Neural progenitor cell (in vitro differentiated cells): ENCODE measurements at regions not wholly inside any gene's neighbourhood (a gene's known extent, or its start where the extent isn't known, plus 50 kb on each side); places are given as distances from the start of the nearest gene placed in this dataset.

Source experiments
- DNase-seq: peaks from one replicate; pipeline ENCODE4 v3.0.0-alpha.2; 2016; ENCODE audit warnings: low spot score
- H2AFZ ChIP-seq: fragments of 200-600 bp; sonication (generic); replicated peaks from 2 replicates; pipeline ENCODE4 v1.6.1; 2016; ENCODE audit warnings: antibody characterized with exemption
- H3F3A ChIP-seq: fragments of 200-600 bp; sonication (generic); 2 replicates; pipeline ENCODE4 v1.6.1; 2016; ENCODE audit warnings: antibody characterized with exemption, low read depth
- H3K27ac ChIP-seq: fragments of 200-600 bp; sonication (generic); 2 replicates; pipeline ENCODE4 v1.5.1; 2016; ENCODE audit warnings: mild to moderate bottlenecking
- H3K27me3 ChIP-seq: fragments of 200-600 bp; sonication (generic); 2 replicates; pipeline ENCODE4 v1.6.1; 2016; ENCODE audit warnings: mild to moderate bottlenecking, moderate library complexity
- H3K36me3 ChIP-seq: fragments of 200-600 bp; sonication (generic); 2 replicates; pipeline ENCODE4 v1.5.1; 2016
- H3K4me1 ChIP-seq: fragments of 200-600 bp; sonication (generic); 2 replicates; pipeline ENCODE4 v1.6.1; 2016; ENCODE audit warnings: mixed run types
- H3K4me2 ChIP-seq: fragments of 200-600 bp; sonication (generic); 2 replicates; pipeline ENCODE4 v1.6.1; 2016
- H3K4me3 ChIP-seq: fragments of 200-600 bp; sonication (generic); 2 replicates; pipeline ENCODE4 v1.5.1; 2016
- H3K79me2 ChIP-seq: fragments of 200-600 bp; sonication (generic); 2 replicates; pipeline ENCODE4 v1.6.1; 2016; ENCODE audit warnings: low read depth
- H3K9ac ChIP-seq: fragments of 200-600 bp; sonication (generic); 2 replicates; pipeline ENCODE4 v1.6.1; 2016
- H3K9me3 ChIP-seq: fragments of 200-600 bp; sonication (generic); 2 replicates; pipeline ENCODE4 v1.5.1; 2016; ENCODE audit warnings: low read depth
- H4K20me1 ChIP-seq: fragments of 200-600 bp; sonication (generic); 2 replicates; pipeline ENCODE4 v1.6.1; 2016; ENCODE audit warnings: low read depth
- H3K27ac Mint-ChIP-seq: 3 replicates; pipeline ENCODE4 v1.8.0; 2021; ENCODE audit warnings: mixed read lengths
- H3K27me3 Mint-ChIP-seq: 2 replicates; pipeline ENCODE4 v1.8.0; 2022; ENCODE audit warnings: low read depth, mild to moderate bottlenecking, inconsistent platforms, moderate library complexity, mixed read lengths; ENCODE audit not compliant: insufficient read depth
- H3K36me3 Mint-ChIP-seq: 3 replicates; pipeline ENCODE4 v1.8.0; 2021; ENCODE audit warnings: mixed read lengths
- H3K4me1 Mint-ChIP-seq: 3 replicates; pipeline ENCODE4 v1.8.0; 2021; ENCODE audit warnings: mixed read lengths
- H3K4me3 Mint-ChIP-seq: 3 replicates; pipeline ENCODE4 v1.8.0; 2021; ENCODE audit warnings: mild to moderate bottlenecking, moderate library complexity, mixed read lengths
- H3K9me3 Mint-ChIP-seq: 3 replicates; pipeline ENCODE4 v1.8.0; 2020; ENCODE audit warnings: mixed read lengths
- CTCF ChIP-seq: fragments of 200-600 bp; sonication (generic); IDR thresholded peaks from 2 replicates; pipeline ENCODE4 v1.5.1; 2017; ENCODE audit warnings: antibody characterized with exemption, mild to moderate bottlenecking
- EZH2 ChIP-seq: fragments of 200-600 bp; sonication (generic); IDR thresholded peaks from 2 replicates; pipeline ENCODE4 v1.6.1; 2017; ENCODE audit warnings: antibody characterized with exemption, mild to moderate bottlenecking, moderate library complexity
- EZH2phosphoT487 ChIP-seq: fragments of 200-600 bp; sonication (generic); IDR thresholded peaks from 2 replicates; pipeline ENCODE4 v1.6.1; 2017; ENCODE audit warnings: antibody characterized with exemption

GRCh38 chr6:113741651-113742050 lies 115.5 kb upstream of the MARCKS start:
- H3K9me3 ChIP-seq: no peaks in the 10 kb centered on the region
- no peak overlapping the region for H3K27ac Mint-ChIP-seq
- H3F3A ChIP-seq: no peaks in the 10 kb centered on the region
- H3K9me3 Mint-ChIP-seq: peaks cover 3% of the 10 kb centered on the region
- no peak overlapping the region for H3K9ac ChIP-seq
- no peaks in the 10 kb centered on the region for H3K4me1 ChIP-seq
- no peak for DNase-seq
- no peaks in the 10 kb centered on the region for H3K79me2 ChIP-seq
- H3K27me3 ChIP-seq: no peaks in the 10 kb centered on the region
- H3K4me2 ChIP-seq: no peak overlapping the region
- no peak overlapping the region for H3K4me3 ChIP-seq
- no peaks in the 10 kb centered on the region for H3K36me3 Mint-ChIP-seq
- no peaks in the 10 kb centered on the region for H3K36me3 ChIP-seq
- TF ChIP-seq CTCF (no peak), EZH2 (no peak), EZH2phosphoT487 (no peak)
- H2AFZ ChIP-seq: no peak overlapping the region
- no peaks in the 10 kb centered on the region for H3K27me3 Mint-ChIP-seq
- no peak overlapping the region for H3K27ac ChIP-seq
- H3K4me3 Mint-ChIP-seq: no peak overlapping the region
- no peaks in the 10 kb centered on the region for H4K20me1 ChIP-seq
- H3K4me1 Mint-ChIP-seq: peaks cover 3% of the 10 kb centered on the region

- H2AFZ ChIP-seq: no peak overlapping the region
- no peaks in the 10 kb centered on the region for H3K27me3 Mint-ChIP-seq
- no peak overlapping the region for H3K4me3 Mint-ChIP-seq
- H3K4me3 ChIP-seq: no peak overlapping the region
- no peak overlapping the region for H3K4me2 ChIP-seq
- H3K27me3 ChIP-seq: no peaks in the 10 kb centered on the region
- H3K4me1 ChIP-seq: no peaks in the 10 kb centered on the region
- TF ChIP-seq EZH2phosphoT487: no peak
- no peak for TF ChIP-seq EZH2
- no peak for TF ChIP-seq CTCF
- H3K36me3 ChIP-seq: no peaks in the 10 kb centered on the region
- no peaks in the 10 kb centered on the region for H3K36me3 Mint-ChIP-seq
- no peaks in the 10 kb centered on the region for H3K9me3 ChIP-seq
- no peak overlapping the region for H3K27ac ChIP-seq
- peaks cover 3% of the 10 kb centered on the region for H3K9me3 Mint-ChIP-seq
- no peak overlapping the region for H3K9ac ChIP-seq
- no peak for DNase-seq
- H3F3A ChIP-seq: no peaks in the 10 kb centered on the region
- no peaks in the 10 kb centered on the region for H4K20me1 ChIP-seq
- no peaks in the 10 kb centered on the region for H3K79me2 ChIP-seq
- H3K27ac Mint-ChIP-seq: no peak overlapping the region
- peaks cover 3% of the 10 kb centered on the region for H3K4me1 Mint-ChIP-seq
These were observed 114.8 kb upstream of the MARCKS start for GRCh38 chr6:113742342-113742741.

GRCh38 chr6:113744861-113745260 lies 112.3 kb upstream of the MARCKS start:
- no peak overlapping the region for H3K4me2 ChIP-seq
- H4K20me1 ChIP-seq: no peaks in the 10 kb centered on the region
- no peaks in the 10 kb centered on the region for H3K9me3 ChIP-seq
- peaks cover 3% of the 10 kb centered on the region for H3K4me1 Mint-ChIP-seq
- H3K27ac Mint-ChIP-seq: no peak overlapping the region
- no peak overlapping the region for H3K27ac ChIP-seq
- no peaks in the 10 kb centered on the region for H3K27me3 ChIP-seq
- DNase-seq: no peak
- TF ChIP-seq EZH2phosphoT487: no peak
- no peak for TF ChIP-seq EZH2
- TF ChIP-seq CTCF: no peak
- no peak overlapping the region for H3K9ac ChIP-seq
- H3K4me1 ChIP-seq: no peaks in the 10 kb centered on the region
- H3F3A ChIP-seq: no peaks in the 10 kb centered on the region
- no peaks in the 10 kb centered on the region for H3K79me2 ChIP-seq
- no peak overlapping the region for H3K4me3 Mint-ChIP-seq
- no peaks in the 10 kb centered on the region for H3K9me3 Mint-ChIP-seq
- H2AFZ ChIP-seq: peak overlapping the region; percentile 78
- no peaks in the 10 kb centered on the region for H3K36me3 Mint-ChIP-seq
- H3K36me3 ChIP-seq: no peaks in the 10 kb centered on the region
- no peaks in the 10 kb centered on the region for H3K27me3 Mint-ChIP-seq
- no peak overlapping the region for H3K4me3 ChIP-seq
